NOMO-1 (cell line): ENCODE measurements at regions not wholly inside any gene's neighbourhood (a gene's known extent, or its start where the extent isn't known, plus 50 kb on each side); places are given as distances from the start of the nearest gene placed in this dataset.
"Not testable (repeated sequence)": the region's sequence is repeated elsewhere in the genome, so short reads cannot be mapped to it uniquely, and the experiment has no call there.

Experiments used
- DNase-seq, 2 experiments: peaks; one replicate each; lab custom pipeline; 2025; ENCODE audit not compliant: unreplicated experiment in 2 of 2; lab: John Stamatoyannopoulos, UW

GRCh38 chr1:241447031-241447644 is 72.4 kb downstream of the FH start:
- DNase-seq: no peak

- no peak for DNase-seq
These were observed 74.7 kb downstream of the FH start for GRCh38 chr1:241444836-241445235.

GRCh38 chr1:241443561-241443960 is 76.0 kb downstream of the FH start:
- DNase-seq: no peak

GRCh38 chr1:241442686-241443085 is 76.9 kb downstream of the FH start:
- DNase-seq: no peak

- no peak for DNase-seq
These were observed 78.7 kb downstream of the FH start for GRCh38 chr1:241440904-241441303.

- DNase-seq: not testable (repeated sequence)
These were observed 80.9 kb downstream of the FH start for GRCh38 chr1:241438686-241439085.

- no peak for DNase-seq
These were observed 75.2 kb upstream of the RGS7 start for GRCh38 chr1:241432241-241432640.

- not testable (repeated sequence) for DNase-seq
These were observed 68.1 kb upstream of the RGS7 start for GRCh38 chr1:241425091-241425490.

- DNase-seq: no peak
These were observed 67.5 kb upstream of the RGS7 start for GRCh38 chr1:241424480-241424971.

- DNase-seq: peak; percentile 28 to 35
These were observed 66.8 kb upstream of the RGS7 start for GRCh38 chr1:241423541-241424479.

- no peak for DNase-seq
These were observed 65.5 kb upstream of the RGS7 start for GRCh38 chr1:241422470-241422869.

- no peak for DNase-seq
These were observed 63.0 kb upstream of the RGS7 start for GRCh38 chr1:241419986-241420385.

- DNase-seq: no peak
These were observed 60.3 kb upstream of the RGS7 start for GRCh38 chr1:241417258-241417657.

- no peak for DNase-seq
These were observed 57.0 kb upstream of the RGS7 start for GRCh38 chr1:241413974-241414373.

- DNase-seq: no peak
These were observed 56.4 kb upstream of the RGS7 start for GRCh38 chr1:241413386-241413785.

- no peak for DNase-seq
These were observed 55.6 kb upstream of the RGS7 start for GRCh38 chr1:241412646-241413045.

- no peak for DNase-seq
These were observed 54.9 kb upstream of the RGS7 start for GRCh38 chr1:241411776-241412338.

GRCh38 chr1:241411056-241411775 is 54.2 kb upstream of the RGS7 start:
- DNase-seq: no peak

GRCh38 chr1:241408170-241408569 is 51.2 kb upstream of the RGS7 start:
- no peak for DNase-seq
